ENCODE measurements at regions not wholly inside any gene's neighbourhood (a gene's known extent, or its start where the extent isn't known, plus 50 kb on each side); places are given as distances from the start of the nearest gene placed in this dataset.

GRCh38 chr4:71133491-71133890 lies 140.0 kb downstream of the DCK start:
- FAIRE-seq: no peak

GRCh38 chr4:71136071-71136470 lies 142.6 kb downstream of the DCK start:
- DNase-seq (ENCODE audit: insufficient read length, low spot score) (no peak), FAIRE-seq (no peak)
- no peak for TF ChIP-seq CTCF (IDR thresholded peaks at IDR 0.05; ENCODE audit: insufficient read depth, missing control alignments)

More at GRCh38 chr4:71133491-71133890, 140.0 kb downstream of the DCK start:
- TF ChIP-seq CTCF (IDR thresholded peaks at IDR 0.05; ENCODE audit: insufficient read depth, missing control alignments): no peak
- no peak for DNase-seq (ENCODE audit: insufficient read length, low spot score)

- DNase-seq (ENCODE audit: insufficient read length, low spot score) (no peak), FAIRE-seq (no peak)
- TF ChIP-seq CTCF (IDR thresholded peaks at IDR 0.05; ENCODE audit: insufficient read depth, missing control alignments): no peak
Measured at GRCh38 chr4:71138007-71138615, 144.7 kb downstream of the DCK start.

- no peak for TF ChIP-seq CTCF (IDR thresholded peaks at IDR 0.05; ENCODE audit: insufficient read depth, missing control alignments)
- no peak for DNase-seq (ENCODE audit: insufficient read length, low spot score)
- no peak for FAIRE-seq
Measured at GRCh38 chr4:71140563-71140962, 147.1 kb downstream of the DCK start.

- no peak for FAIRE-seq
- DNase-seq (ENCODE audit: insufficient read length, low spot score): no peak
- no peak for TF ChIP-seq CTCF (IDR thresholded peaks at IDR 0.05; ENCODE audit: insufficient read depth, missing control alignments)
Measured at GRCh38 chr4:71141125-71141524, 147.7 kb downstream of the DCK start.

- DNase-seq (ENCODE audit: insufficient read length, low spot score) (no peak), FAIRE-seq (no peak)
- no peak for TF ChIP-seq CTCF (IDR thresholded peaks at IDR 0.05; ENCODE audit: insufficient read depth, missing control alignments)
Measured at GRCh38 chr4:71147261-71147660, 153.8 kb downstream of the DCK start.

- DNase-seq (ENCODE audit: insufficient read length, low spot score) (no peak), FAIRE-seq (no peak)
- TF ChIP-seq CTCF (IDR thresholded peaks at IDR 0.05; ENCODE audit: insufficient read depth, missing control alignments): no peak
Measured at GRCh38 chr4:71148545-71148944, 155.1 kb downstream of the DCK start.
